H9 (cell line): ENCODE measurements at regions not wholly inside any gene's neighbourhood (a gene's known extent, or its start where the extent isn't known, plus 50 kb on each side); places are given as distances from the start of the nearest gene placed in this dataset.

ENCODE experiments used
- DNase-seq: peaks from one replicate; pipeline ENCODE4 v3.0.0-alpha.2; 2017
- H2AFZ ChIP-seq: one replicate; pipeline ENCODE4 v1.6.1; 2013; ENCODE audit warnings: mild to moderate bottlenecking, low read length, control low read depth, moderate library complexity
- H2AK5ac ChIP-seq: 2 replicates; pipeline ENCODE4 v1.6.1; 2013; ENCODE audit warnings: low read length, control low read depth, mixed read lengths; ENCODE audit not compliant: insufficient read length
- H2BK120ac ChIP-seq: one replicate; pipeline ENCODE4 v1.6.1; 2013; ENCODE audit warnings: low read depth, mild to moderate bottlenecking, low read length, control low read depth, inconsistent platforms; ENCODE audit not compliant: poor library complexity, severe bottlenecking
- H2BK12ac ChIP-seq: 2 replicates; pipeline ENCODE4 v1.6.1; 2013; ENCODE audit warnings: low read length, control low read depth, mixed read lengths, low read depth; ENCODE audit not compliant: insufficient read length
- H2BK15ac ChIP-seq: 2 replicates; pipeline ENCODE4 v1.6.1; 2013; ENCODE audit warnings: low read depth, low read length, control low read depth
- H2BK20ac ChIP-seq: one replicate; pipeline ENCODE4 v1.6.1; 2013; ENCODE audit warnings: low read depth, mild to moderate bottlenecking, low read length, control low read depth, inconsistent platforms; ENCODE audit not compliant: poor library complexity, severe bottlenecking
- H2BK5ac ChIP-seq: 2 replicates; pipeline ENCODE4 v1.6.1; 2013; ENCODE audit warnings: low read length, control low read depth, mixed read lengths; ENCODE audit not compliant: insufficient read length
- H3K14ac ChIP-seq: 2 replicates; pipeline ENCODE4 v1.6.1; 2013; ENCODE audit warnings: low read length, control low read depth; ENCODE audit not compliant: insufficient read depth
- H3K18ac ChIP-seq: 2 replicates; pipeline ENCODE4 v1.6.1; 2013; ENCODE audit warnings: low read depth, mild to moderate bottlenecking, mixed read lengths, low read length, control low read depth; ENCODE audit not compliant: insufficient read length
- H3K23ac ChIP-seq: 2 replicates; pipeline ENCODE4 v1.6.1; 2013; ENCODE audit warnings: low read length, control low read depth, mixed read lengths, low read depth; ENCODE audit not compliant: insufficient read length
- H3K23me2 ChIP-seq: 2 replicates; pipeline ENCODE4 v1.6.1; 2013; ENCODE audit warnings: low read depth, mild to moderate bottlenecking, mixed read lengths, low read length, control low read depth; ENCODE audit not compliant: insufficient read length, poor library complexity, severe bottlenecking
- H3K27ac ChIP-seq: 2 replicates; pipeline ENCODE4 v1.5.1; 2013; ENCODE audit warnings: low read length, control low read depth, mixed read lengths, low read depth; ENCODE audit not compliant: insufficient read length
- H3K27me3 ChIP-seq: 2 replicates; pipeline ENCODE4 v1.6.1; 2013; ENCODE audit warnings: low read length, control low read depth, inconsistent platforms; ENCODE audit not compliant: insufficient read depth
- H3K4ac ChIP-seq: 2 replicates; pipeline ENCODE4 v1.6.1; 2013; ENCODE audit warnings: low read depth, mild to moderate bottlenecking, control low read depth, inconsistent platforms, low read length, moderate library complexity
- H3K4me1 ChIP-seq: 2 replicates; pipeline ENCODE4 v1.6.1; 2013; ENCODE audit warnings: low read length, control low read depth, inconsistent platforms; ENCODE audit not compliant: insufficient read depth
- H3K4me2 ChIP-seq: 2 replicates; pipeline ENCODE4 v1.6.1; 2013; ENCODE audit warnings: low read length, control low read depth, mixed read lengths; ENCODE audit not compliant: insufficient read length, insufficient read depth
- H3K56ac ChIP-seq: 2 replicates; pipeline ENCODE4 v1.6.1; 2013; ENCODE audit warnings: low read depth, mild to moderate bottlenecking, mixed read lengths, low read length, control low read depth; ENCODE audit not compliant: insufficient read length
- H3K79me1 ChIP-seq: 2 replicates; pipeline ENCODE4 v1.6.1; 2013; ENCODE audit warnings: low read depth, mild to moderate bottlenecking, moderate library complexity, low read length, control low read depth, inconsistent platforms; ENCODE audit not compliant: insufficient read depth, poor library complexity, severe bottlenecking
- H3K79me2 ChIP-seq: 2 replicates; pipeline ENCODE4 v1.6.1; 2013; ENCODE audit warnings: low read length, control low read depth, inconsistent platforms; ENCODE audit not compliant: insufficient read depth
- H3K9ac ChIP-seq: 2 replicates; pipeline ENCODE4 v1.6.1; 2013; ENCODE audit warnings: low read length, control low read depth, mixed read lengths; ENCODE audit not compliant: insufficient read length; ENCODE audit errors: extremely low read depth
- H3K9me3 ChIP-seq: one replicate; pipeline ENCODE4 v1.6.1; 2013; ENCODE audit warnings: low read depth, low read length, inconsistent platforms; ENCODE audit not compliant: control insufficient read depth
- H3T11ph ChIP-seq: one replicate; pipeline ENCODE4 v1.6.1; 2013; ENCODE audit warnings: mild to moderate bottlenecking, low read length, control low read depth, inconsistent platforms
- H4K20me1 ChIP-seq: one replicate; pipeline ENCODE4 v1.6.1; 2013; ENCODE audit not compliant: control insufficient read depth, insufficient read length, insufficient read depth
- H4K5ac ChIP-seq: 2 replicates; pipeline ENCODE4 v1.6.1; 2013; ENCODE audit warnings: low read depth, mild to moderate bottlenecking, mixed read lengths, low read length, control low read depth; ENCODE audit not compliant: insufficient read length
- H4K8ac ChIP-seq: replicated peaks from 2 replicates; pipeline ENCODE4 v1.6.1; 2013; ENCODE audit warnings: low read length, control low read depth, mixed read lengths, low read depth; ENCODE audit not compliant: insufficient read length
- H4K91ac ChIP-seq: 2 replicates; pipeline ENCODE4 v1.6.1; 2013; ENCODE audit warnings: low read depth, mild to moderate bottlenecking, moderate library complexity, mixed read lengths, low read length, control low read depth; ENCODE audit not compliant: insufficient read length
- H3K27ac Mint-ChIP-seq, 3 experiments: 2 replicates in 2 of 3; 3 replicates in 1 of 3; pipeline ENCODE4 v1.8.0; 2020 to 2021; ENCODE audit warnings: mixed read lengths in 3 of 3, mild to moderate bottlenecking in 1 of 3, moderate library complexity in 1 of 3
- H3K27me3 Mint-ChIP-seq: 2 replicates; pipeline ENCODE4 v1.8.0; 2021; ENCODE audit warnings: low read depth, mild to moderate bottlenecking, moderate library complexity, mixed read lengths
- H3K36me3 Mint-ChIP-seq, 3 experiments: 2 replicates in 2 of 3; 3 replicates in 1 of 3; pipeline ENCODE4 v1.8.0; 2020 to 2021; ENCODE audit warnings: low read depth in 3 of 3, mixed read lengths in 3 of 3; ENCODE audit not compliant: insufficient read depth in 1 of 3
- H3K4me1 Mint-ChIP-seq, 2 experiments: 2 replicates each; pipeline ENCODE4 v1.8.0; 2020; ENCODE audit warnings: mixed read lengths in 2 of 2
- H3K4me3 Mint-ChIP-seq, 2 experiments: 2 replicates in 1 of 2; 3 replicates in 1 of 2; pipeline ENCODE4 v1.8.0; 2020 to 2021; ENCODE audit warnings: mild to moderate bottlenecking in 2 of 2, mixed read lengths in 2 of 2, moderate library complexity in 1 of 2
- H3K9me3 Mint-ChIP-seq, 2 experiments: 2 replicates in 1 of 2; 3 replicates in 1 of 2; pipeline ENCODE4 v1.8.0; 2020; ENCODE audit warnings: mild to moderate bottlenecking in 2 of 2, mixed read lengths in 2 of 2, moderate library complexity in 1 of 2
- CTCF ChIP-seq: fragments of 200-600 bp; sonication (generic); conservative IDR thresholded peaks from 3 replicates; pipeline ENCODE4 v1.8.0; 2021; ENCODE audit warnings: antibody characterized with exemption, mild to moderate bottlenecking

GRCh38 chr10:55348534-55348933, 547.5 kb upstream of the PCDH15 start:
- DNase-seq: no peak
- H3K4ac ChIP-seq: no peak overlapping the region
- H3K27ac ChIP-seq: no peak overlapping the region
- H3K18ac ChIP-seq: no peak overlapping the region
- H3K9me3 ChIP-seq: no peaks in the 10 kb centered on the region
- H2AK5ac ChIP-seq: no peak overlapping the region
- no peaks in the 10 kb centered on the region for H3K36me3 Mint-ChIP-seq
- no peak overlapping the region for H3K4me2 ChIP-seq
- H4K5ac ChIP-seq: no peak overlapping the region
- H3K14ac ChIP-seq: no peak overlapping the region
- H3K4me1 Mint-ChIP-seq: peaks cover 9 to 11% of the 10 kb centered on the region in 2 experiments
- no peaks in the 10 kb centered on the region for H3K79me1 ChIP-seq
- H2BK5ac ChIP-seq: no peak overlapping the region
- H3K23me2 ChIP-seq: no peaks in the 10 kb centered on the region
- H2AFZ ChIP-seq: no peak overlapping the region
- no peak overlapping the region for H3K23ac ChIP-seq
- no peak overlapping the region for H3T11ph ChIP-seq
- no peak overlapping the region for H2BK15ac ChIP-seq
- TF ChIP-seq CTCF: no peak
- H3K9ac ChIP-seq: no peak overlapping the region
- no peak overlapping the region for H2BK12ac ChIP-seq
- H3K56ac ChIP-seq: no peak overlapping the region
- no peaks in the 10 kb centered on the region for H3K4me1 ChIP-seq
- no peak overlapping the region for H2BK120ac ChIP-seq
- H3K9me3 Mint-ChIP-seq: no peaks in the 10 kb centered on the region
- H3K27ac Mint-ChIP-seq: no peak overlapping the region
- H4K91ac ChIP-seq: no peak overlapping the region
- no peaks in the 10 kb centered on the region for H4K20me1 ChIP-seq
- H3K27me3 ChIP-seq: no peaks in the 10 kb centered on the region
- H3K4me3 Mint-ChIP-seq: no peak overlapping the region
- H2BK20ac ChIP-seq: no peak overlapping the region
- H3K79me2 ChIP-seq: no peaks in the 10 kb centered on the region
- no peak overlapping the region for H4K8ac ChIP-seq
- no peaks in the 10 kb centered on the region; the same call in none of the 2 replicates for H3K27me3 Mint-ChIP-seq
